GM19463 (cell line): ENCODE measurements at regions not wholly inside any gene's neighbourhood (a gene's known extent, or its start where the extent isn't known, plus 50 kb on each side); places are given as distances from the start of the nearest gene placed in this dataset.

Experiments
- ATAC-seq: cut with Tn5 transposase; IDR thresholded peaks from one replicate; pipeline ENCODE4 v1.9.1; 2021; ENCODE audit warnings: mild to moderate bottlenecking, moderate library complexity; ENCODE audit not compliant: unreplicated experiment

- ATAC-seq: no peak
Observed at GRCh38 chr13:57224414-57224813, 57.4 kb downstream of the PRR20E start.

- ATAC-seq: no peak
Observed at GRCh38 chr13:57250472-57250871, 83.5 kb downstream of the PRR20E start.

GRCh38 chr13:57253551-57253950 lies 86.6 kb downstream of the PRR20E start:
- ATAC-seq: no peak

GRCh38 chr13:57264965-57265364 lies 98.0 kb downstream of the PRR20E start:
- ATAC-seq: no peak

GRCh38 chr13:57270493-57270892 lies 103.5 kb downstream of the PRR20E start:
- ATAC-seq: no peak

- no peak for ATAC-seq
Observed at GRCh38 chr13:57286511-57287098, 119.6 kb downstream of the PRR20E start.

- no peak for ATAC-seq
Observed at GRCh38 chr13:57302604-57303003, 135.6 kb downstream of the PRR20E start.

- ATAC-seq: no peak
Observed at GRCh38 chr13:57311009-57311586, 144.1 kb downstream of the PRR20E start.

GRCh38 chr13:57314897-57315520 lies 148.0 kb downstream of the PRR20E start:
- no peak for ATAC-seq

- ATAC-seq: no peak
Observed at GRCh38 chr13:57326532-57326931, 159.5 kb downstream of the PRR20E start.

- ATAC-seq: no peak
Observed at GRCh38 chr13:57340878-57341277, 173.9 kb downstream of the PRR20E start.

- no peak for ATAC-seq
Observed at GRCh38 chr13:57345526-57345925, 178.5 kb downstream of the PRR20E start.

GRCh38 chr13:57346786-57347185 lies 179.8 kb downstream of the PRR20E start:
- ATAC-seq: no peak

GRCh38 chr13:57352114-57352513 lies 185.1 kb downstream of the PRR20E start:
- ATAC-seq: no peak

- ATAC-seq: no peak
Observed at GRCh38 chr13:57353831-57354230, 186.8 kb downstream of the PRR20E start.

- ATAC-seq: no peak
Observed at GRCh38 chr13:57375876-57376275, 208.9 kb downstream of the PRR20E start.

- no peak for ATAC-seq
Observed at GRCh38 chr13:57408312-57408711, 223.2 kb upstream of the PCDH17 start.

GRCh38 chr13:57409121-57409520 lies 222.4 kb upstream of the PCDH17 start:
- ATAC-seq: no peak

GRCh38 chr13:57409656-57410055 lies 221.9 kb upstream of the PCDH17 start:
- ATAC-seq: no peak

- peak; percentile 85 for ATAC-seq
Observed at GRCh38 chr13:57418067-57418677, 213.4 kb upstream of the PCDH17 start.

- ATAC-seq: no peak
Observed at GRCh38 chr13:57424379-57424778, 207.2 kb upstream of the PCDH17 start.

- ATAC-seq: no peak
Observed at GRCh38 chr13:57425531-57425930, 206.0 kb upstream of the PCDH17 start.
